Cardiac fibroblast (primary cell): ENCODE measurements at regions not wholly inside any gene's neighbourhood (a gene's known extent, or its start where the extent isn't known, plus 50 kb on each side); places are given as distances from the start of the nearest gene placed in this dataset.
A peak's percentile ranks its signal among the peaks of the same experiment; 100 is the strongest.

ENCODE experiments used
- DNase-seq, 2 donors: peaks; one replicate each; pipeline versions ENCODE4 v3.0.0 to v3.0.0-alpha.2; 2010; ENCODE audit warnings: low read depth in 2 of 2
- H3K4me3 ChIP-seq, 2 donors: replicated peaks in 1 of 2; 1 replicate in 1 of 2; 2 replicates in 1 of 2; pipeline ENCODE4 v1.5.1; 2011; ENCODE audit warnings: low read depth in 2 of 2, low read length in 2 of 2, mild to moderate bottlenecking in 2 of 2, moderate library complexity in 1 of 2
- CTCF ChIP-seq: IDR thresholded peaks from one replicate; pipeline ENCODE4 v1.5.1; 2011; ENCODE audit warnings: low read depth, mild to moderate bottlenecking, low read length, inconsistent platforms

- no peak for DNase-seq
- TF ChIP-seq CTCF: no peak
- H3K4me3 ChIP-seq: no peak overlapping the region
Observed at GRCh38 chr1:209326076-209326475, 257.4 kb upstream of the CAMK1G start.

DNA sequence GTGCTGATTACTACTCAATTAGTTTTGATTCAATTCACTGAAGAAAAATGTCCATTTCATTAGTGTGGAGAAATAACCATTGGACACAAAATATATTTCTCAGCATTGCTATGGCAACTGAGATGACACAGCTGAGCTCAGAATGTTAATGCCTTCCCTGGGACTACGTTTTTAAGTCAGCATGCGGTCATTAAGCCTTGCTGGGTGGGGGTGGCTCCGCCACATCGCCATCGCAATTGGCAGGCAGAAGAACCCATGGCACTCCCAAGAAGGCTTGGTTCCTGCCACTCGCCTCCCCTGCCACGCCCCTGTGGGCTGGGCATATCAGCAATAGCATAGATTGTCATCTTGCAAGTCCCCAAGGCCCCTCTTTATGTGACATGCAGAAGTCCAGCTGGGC, 256.7 kb upstream of the CAMK1G start:
- no peak for TF ChIP-seq CTCF
- DNase-seq: no peak
- H3K4me3 ChIP-seq: no peak overlapping the region

- H3K4me3 ChIP-seq: no peak overlapping the region
- peak; percentile 3 to 6 for DNase-seq
- no peak for TF ChIP-seq CTCF
Observed at GRCh38 chr1:209328196-209328595, 255.3 kb upstream of the CAMK1G start.

DNA sequence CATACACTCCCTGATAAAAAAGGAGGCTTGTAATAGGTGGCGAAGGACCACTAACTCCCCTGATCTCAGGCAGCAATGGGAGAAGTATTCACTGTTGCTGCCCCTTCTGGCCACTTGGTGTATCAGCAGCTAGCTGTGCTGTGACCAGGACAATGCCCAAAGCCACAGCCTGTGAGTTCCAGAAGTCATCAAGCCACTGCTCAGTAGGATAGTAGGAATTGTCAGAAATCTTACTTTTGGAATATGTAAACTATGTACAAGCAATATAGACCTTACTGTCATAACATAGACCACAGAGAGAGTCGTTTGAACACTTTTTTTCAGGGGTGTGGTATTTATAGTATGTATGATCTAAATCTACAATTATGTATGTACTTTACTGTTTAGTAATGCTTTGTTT, 248.3 kb upstream of the CAMK1G start:
- H3K4me3 ChIP-seq: no peak overlapping the region
- peak; percentile 89 for TF ChIP-seq CTCF
- DNase-seq: peak; percentile 27 to 36

- no peak for DNase-seq
- no peak for TF ChIP-seq CTCF
- no peak overlapping the region for H3K4me3 ChIP-seq
Observed at GRCh38 chr1:209341146-209341545, 242.4 kb upstream of the CAMK1G start.

GRCh38 chr1:209341673-209342420, 241.7 kb upstream of the CAMK1G start:
- H3K4me3 ChIP-seq: no peak overlapping the region
- no peak for TF ChIP-seq CTCF

More at GRCh38 chr1:209341673-209342420, 241.7 kb upstream of the CAMK1G start:
- no peak for DNase-seq
